ENCODE measurements at regions not wholly inside any gene's neighbourhood (a gene's known extent, or its start where the extent isn't known, plus 50 kb on each side); places are given as distances from the start of the nearest gene placed in this dataset.

- H3K4me3 ChIP-seq (ENCODE audit: control insufficient read depth, low read depth, low read length): no peak overlapping the region
- no peak for DNase-seq (ENCODE audit: low read depth)
- TF ChIP-seq CTCF (conservative IDR thresholded peaks at IDR 0.05; ENCODE audit: control insufficient read depth, insufficient read depth, low read depth, low read length): no peak
Observed at GRCh38 chr14:51321036-51321435, 81.0 kb downstream of the TMX1 start.

- no peak for TF ChIP-seq CTCF (conservative IDR thresholded peaks at IDR 0.05; ENCODE audit: control insufficient read depth, insufficient read depth, low read depth, low read length)
- DNase-seq (ENCODE audit: low read depth): no peak
- H3K4me3 ChIP-seq (ENCODE audit: control insufficient read depth, low read depth, low read length): no peak overlapping the region
Observed at GRCh38 chr14:51323492-51323891, 83.4 kb downstream of the TMX1 start.

- peak; percentile 46 for DNase-seq (ENCODE audit: low read depth)
- no peak for TF ChIP-seq CTCF (conservative IDR thresholded peaks at IDR 0.05; ENCODE audit: control insufficient read depth, insufficient read depth, low read depth, low read length)
- no peak overlapping the region for H3K4me3 ChIP-seq (ENCODE audit: control insufficient read depth, low read depth, low read length)
Observed at GRCh38 chr14:51327376-51327775, 87.3 kb downstream of the TMX1 start.

- no peak for TF ChIP-seq CTCF (conservative IDR thresholded peaks at IDR 0.05; ENCODE audit: control insufficient read depth, insufficient read depth, low read depth, low read length)
- DNase-seq (ENCODE audit: low read depth): peak; percentile 77
- H3K4me3 ChIP-seq (ENCODE audit: control insufficient read depth, low read depth, low read length): no peak overlapping the region
Observed at GRCh38 chr14:51328064-51328771, 88.2 kb downstream of the TMX1 start.

- TF ChIP-seq CTCF (conservative IDR thresholded peaks at IDR 0.05; ENCODE audit: control insufficient read depth, insufficient read depth, low read depth, low read length): no peak
- no peak overlapping the region for H3K4me3 ChIP-seq (ENCODE audit: control insufficient read depth, low read depth, low read length)
- DNase-seq (ENCODE audit: low read depth): peak; percentile 86
Observed at GRCh38 chr14:51328772-51329353, 88.8 kb downstream of the TMX1 start.

GRCh38 chr14:51331486-51332367 is 91.7 kb downstream of the TMX1 start:
- no peak for DNase-seq (ENCODE audit: low read depth)

More at GRCh38 chr14:51331486-51332367, 91.7 kb downstream of the TMX1 start:
- no peak overlapping the region for H3K4me3 ChIP-seq (ENCODE audit: control insufficient read depth, low read depth, low read length)
- no peak for TF ChIP-seq CTCF (conservative IDR thresholded peaks at IDR 0.05; ENCODE audit: control insufficient read depth, insufficient read depth, low read depth, low read length)
